GM12865 (cell line): ENCODE measurements at regions not wholly inside any gene's neighbourhood (a gene's known extent, or its start where the extent isn't known, plus 50 kb on each side); places are given as distances from the start of the nearest gene placed in this dataset.

Experiments
- DNase-seq: peaks from one replicate; pipeline ENCODE4 v3.0.0; 2010; ENCODE audit warnings: low read depth
- H3K4me3 ChIP-seq: 2 replicates; pipeline ENCODE4 v1.5.1; 2011; ENCODE audit warnings: mild to moderate bottlenecking, low read depth, low read length, control low read depth
- CTCF ChIP-seq: IDR thresholded peaks from 2 replicates; pipeline ENCODE4 v1.5.1; 2011; ENCODE audit warnings: low read length, control low read depth, low read depth, inconsistent platforms; ENCODE audit not compliant: insufficient read depth; ENCODE audit errors: missing control alignments

DNA sequence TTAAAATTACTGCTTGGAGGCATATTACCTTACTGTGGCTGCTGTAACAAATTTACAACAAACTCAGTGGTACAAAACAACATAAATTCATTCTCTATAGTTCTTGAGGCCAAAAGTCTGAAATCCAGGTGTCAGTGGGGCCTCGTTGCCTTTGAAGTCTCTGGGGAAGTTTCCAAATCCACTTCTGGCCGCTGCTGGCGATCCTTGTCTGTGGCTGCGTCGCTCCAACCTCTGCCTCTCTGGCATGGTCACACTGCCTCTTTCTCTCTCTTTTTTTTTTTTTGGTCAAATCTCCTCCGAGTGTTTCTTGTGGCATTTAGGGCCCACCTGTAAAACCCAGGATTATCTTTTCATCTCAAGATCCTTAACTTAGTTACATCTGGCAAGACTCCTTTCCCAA is 182.8 kb downstream of the ST6GAL2 start:
- DNase-seq, result no peak
- TF ChIP-seq CTCF, result no peak

GRCh38 chr2:106704798-106705197 is 181.2 kb downstream of the ST6GAL2 start:
- H3K4me3 ChIP-seq, result no peak overlapping the region
- no peak for TF ChIP-seq CTCF
- no peak for DNase-seq

More for the DNA sequence above, 182.8 kb downstream of the ST6GAL2 start:
- H3K4me3 ChIP-seq, result no peak overlapping the region

DNA sequence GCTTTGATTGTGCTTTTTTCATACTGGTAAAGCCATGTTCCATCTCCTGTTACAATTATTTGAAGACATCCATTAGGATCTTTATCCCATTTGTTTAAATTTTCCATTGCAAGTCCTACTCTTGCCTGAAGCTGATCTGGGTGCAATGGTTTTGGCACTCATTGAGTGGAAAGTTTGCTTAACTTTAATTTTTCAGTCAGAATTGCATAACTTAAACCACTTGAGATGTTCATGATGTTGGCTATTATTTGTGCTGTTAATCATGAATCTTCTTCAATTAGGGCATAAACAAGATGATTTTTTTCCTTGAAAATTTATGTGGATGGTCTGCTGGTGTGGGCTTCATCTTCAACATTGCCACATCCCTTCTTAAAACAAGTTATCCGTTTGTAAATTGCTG is 180.1 kb downstream of the ST6GAL2 start:
- no peak for DNase-seq
- no peak for TF ChIP-seq CTCF
- no peak overlapping the region for H3K4me3 ChIP-seq

DNA sequence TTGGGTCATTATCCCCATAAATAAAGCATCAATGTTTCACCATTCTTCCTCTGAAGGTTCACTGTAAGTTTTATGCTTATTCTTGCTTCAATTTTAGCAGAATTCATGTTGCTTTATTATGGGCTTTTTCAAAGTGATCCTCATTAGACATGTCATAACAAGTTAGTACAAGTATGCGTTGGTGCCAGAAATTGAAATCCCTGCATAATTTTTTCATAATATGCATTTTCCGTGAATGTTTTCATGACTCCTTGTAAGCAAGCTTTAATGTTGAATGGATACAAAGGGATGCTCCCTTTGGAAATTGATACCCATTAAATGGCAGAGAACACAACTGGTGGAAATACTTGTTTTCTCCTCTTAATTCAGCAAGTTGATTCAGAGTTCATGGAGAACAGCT is 179.7 kb downstream of the ST6GAL2 start:
- H3K4me3 ChIP-seq, result no peak overlapping the region
- TF ChIP-seq CTCF, result no peak
- no peak for DNase-seq

- TF ChIP-seq CTCF, result no peak
- DNase-seq, result no peak
- H3K4me3 ChIP-seq, result no peak overlapping the region
Measured at GRCh38 chr2:106708209-106708608, 177.8 kb downstream of the ST6GAL2 start.

DNA sequence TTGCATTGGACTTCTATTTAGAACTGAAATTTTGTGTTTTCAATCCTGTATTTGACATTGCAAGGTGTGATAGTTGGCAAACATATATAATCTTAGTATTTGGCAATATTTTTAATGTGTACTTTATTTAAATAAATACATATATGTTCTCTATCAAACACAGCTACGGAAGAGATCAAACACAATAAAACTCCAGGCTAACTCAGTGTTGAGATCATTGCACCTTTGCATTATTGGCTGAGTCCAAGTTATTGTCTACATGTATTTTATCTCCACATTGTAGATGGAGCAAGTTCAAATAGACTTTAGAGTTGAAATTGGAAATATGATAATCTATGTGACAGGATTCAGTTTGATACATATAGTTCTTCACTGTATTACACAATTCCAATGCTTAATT is 176.7 kb downstream of the ST6GAL2 start:
- no peak for DNase-seq

More for the DNA sequence above, 176.7 kb downstream of the ST6GAL2 start:
- no peak overlapping the region for H3K4me3 ChIP-seq
- TF ChIP-seq CTCF, result no peak
